ENCODE measurements at regions not wholly inside any gene's neighbourhood (a gene's known extent, or its start where the extent isn't known, plus 50 kb on each side); places are given as distances from the start of the nearest gene placed in this dataset.
"Not testable (repeated sequence)": the region's sequence is repeated elsewhere in the genome, so short reads cannot be mapped to it uniquely, and the experiment has no call there.

DNA sequence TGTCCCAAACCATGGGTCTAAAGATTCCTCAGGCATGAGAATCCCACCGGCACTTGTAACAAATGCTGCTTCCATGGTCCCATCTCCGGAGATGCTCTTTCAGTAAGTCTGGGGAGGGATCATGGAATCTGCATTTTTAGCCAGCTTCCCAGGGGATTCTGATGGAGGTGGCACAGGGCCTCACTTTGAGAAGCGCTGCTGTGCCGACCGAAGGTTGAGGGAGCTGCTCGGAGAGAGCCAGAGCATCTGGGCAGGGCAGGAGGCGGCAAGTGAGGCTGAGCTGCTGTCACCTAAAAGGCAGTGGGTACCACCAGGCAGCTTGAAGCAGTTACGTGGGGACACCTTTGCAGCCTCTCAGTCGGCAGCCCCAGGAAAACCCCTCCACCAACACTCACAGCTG, 100.2 kb upstream of the CDYL start:
- DNase-seq = no peak

GRCh38 chr6:4675121-4675520, 101.1 kb upstream of the CDYL start:
- no peak for DNase-seq

DNA sequence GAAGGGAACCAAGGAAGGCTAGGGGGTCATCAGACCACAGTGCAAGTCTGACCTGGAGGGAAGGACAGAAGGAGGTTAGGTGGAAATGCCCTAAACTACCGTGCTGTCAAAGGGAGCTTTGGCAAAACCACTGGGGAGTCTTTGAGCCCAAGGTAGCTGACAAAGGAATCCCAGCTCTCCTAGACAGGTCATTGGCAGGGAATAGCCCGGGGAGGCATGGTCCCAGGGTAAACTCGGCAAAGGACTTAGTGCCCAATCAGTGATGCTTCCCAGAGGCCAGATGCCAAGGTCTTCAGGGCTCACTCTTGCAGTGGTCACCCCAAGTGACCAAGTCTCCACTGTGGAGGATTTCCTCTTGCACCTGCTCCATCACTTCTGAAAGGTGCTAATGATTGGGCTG, 102.3 kb upstream of the CDYL start:
- no peak for DNase-seq

DNA sequence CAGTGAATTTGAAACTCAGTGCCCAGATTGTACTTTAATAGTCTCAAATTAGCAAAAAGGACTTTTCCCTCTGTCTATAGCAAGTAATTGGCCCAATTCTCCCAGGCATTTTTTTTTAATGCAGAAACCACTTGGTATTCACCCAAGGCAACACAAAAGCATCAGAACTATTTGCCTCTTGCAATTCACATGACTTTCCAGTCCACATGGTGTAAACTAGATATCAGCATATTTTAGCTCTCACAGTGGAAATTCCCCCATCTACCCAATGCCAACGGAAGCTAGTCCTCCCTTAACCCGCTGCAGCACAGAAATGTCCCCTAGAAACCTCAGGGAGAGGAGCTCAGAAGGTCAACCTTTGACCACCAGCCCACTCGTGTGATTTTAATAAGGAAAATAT, 103.4 kb upstream of the CDYL start:
- DNase-seq = no peak

DNA sequence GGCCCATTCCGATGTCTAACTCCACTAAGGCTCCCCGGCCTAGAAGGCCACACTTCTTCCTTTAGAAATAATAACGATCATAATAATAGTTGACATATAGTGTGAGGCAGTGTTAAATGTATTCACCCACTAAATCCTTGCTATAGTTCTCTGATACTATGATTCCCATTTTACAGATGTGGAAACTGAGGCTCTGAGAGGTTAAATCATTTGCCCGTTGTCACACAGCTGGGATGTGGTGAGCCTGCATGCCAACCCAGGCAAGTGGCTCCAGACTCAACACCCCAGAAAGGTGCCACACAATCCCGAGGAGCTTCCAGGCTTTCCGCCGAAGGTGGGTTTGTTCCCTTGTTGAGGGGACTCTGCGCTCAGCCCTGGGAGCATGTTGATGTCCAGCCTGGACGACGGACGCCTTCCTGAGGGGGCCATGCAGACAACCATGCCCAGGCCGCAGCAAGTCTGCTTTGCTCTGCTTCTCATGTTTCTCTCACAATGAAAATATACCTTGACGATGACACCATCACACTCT, 104.6 kb upstream of the CDYL start:
- DNase-seq = no peak

- DNase-seq = no peak
These were observed 105.3 kb upstream of the CDYL start for GRCh38 chr6:4670824-4671409.

DNA sequence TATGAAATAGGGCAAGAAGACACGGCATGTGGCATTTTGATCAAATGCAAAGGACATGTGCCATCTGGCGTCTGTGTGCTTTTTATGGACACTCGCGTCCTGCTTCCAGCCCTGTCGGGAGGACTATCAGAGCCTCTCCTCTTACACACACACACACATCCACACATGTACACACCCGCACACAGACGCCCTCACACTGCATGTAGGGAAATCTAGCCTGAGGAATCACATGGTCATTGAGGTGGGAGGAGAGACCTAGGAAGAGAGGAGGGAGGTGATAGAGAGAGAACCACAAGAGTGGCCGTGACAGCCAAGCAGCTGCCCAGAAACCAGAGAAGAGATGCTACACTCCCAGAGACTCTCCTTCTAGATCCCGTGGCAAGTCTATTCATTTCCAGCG, 105.9 kb upstream of the CDYL start:
- no peak for DNase-seq

DNA sequence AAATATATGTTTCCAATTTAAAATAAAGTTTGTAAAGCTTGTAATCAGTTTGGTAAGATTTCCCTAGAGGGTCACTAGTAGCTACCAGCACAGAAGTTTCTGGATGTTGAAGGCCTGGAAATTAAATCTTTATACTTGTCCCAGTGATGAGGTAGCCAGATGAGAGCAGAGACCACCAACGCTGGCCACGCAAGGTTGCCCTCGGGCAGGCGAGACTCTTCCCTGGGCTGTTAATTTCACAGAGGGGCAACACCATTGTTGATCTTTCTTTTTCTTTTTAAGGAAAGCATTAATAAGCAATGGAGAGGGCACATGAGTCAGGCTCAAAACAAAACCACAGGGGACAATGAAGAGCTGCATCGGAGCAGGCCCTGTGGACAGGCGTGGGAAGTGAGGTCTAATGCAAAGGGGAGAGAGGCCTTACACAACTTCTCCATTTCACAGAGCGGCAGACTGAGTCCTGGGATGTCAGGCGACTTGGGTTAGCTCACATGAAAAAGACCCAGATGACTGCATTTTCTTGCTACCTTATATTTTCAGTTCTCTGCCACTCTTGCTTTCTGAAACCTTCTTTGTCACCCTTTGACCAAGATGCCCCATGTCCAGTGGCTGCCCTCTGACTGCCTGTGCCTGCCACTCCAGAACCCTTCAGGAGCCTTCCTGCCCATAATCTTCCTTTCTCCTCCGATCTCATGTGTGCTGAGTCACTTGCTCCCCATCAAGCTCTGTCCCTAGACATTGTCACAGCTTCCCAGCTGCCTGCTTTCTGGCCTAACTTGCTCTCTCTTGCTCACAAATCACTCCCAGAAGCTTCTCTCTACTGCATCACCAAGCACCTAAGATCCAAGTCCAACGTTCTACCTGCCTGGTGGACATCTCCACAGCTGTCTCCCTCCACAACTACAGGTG, 107.7 kb upstream of the CDYL start:
- DNase-seq = no peak

- no peak for DNase-seq
These were observed 108.6 kb upstream of the CDYL start for GRCh38 chr6:4667591-4667990.

DNA sequence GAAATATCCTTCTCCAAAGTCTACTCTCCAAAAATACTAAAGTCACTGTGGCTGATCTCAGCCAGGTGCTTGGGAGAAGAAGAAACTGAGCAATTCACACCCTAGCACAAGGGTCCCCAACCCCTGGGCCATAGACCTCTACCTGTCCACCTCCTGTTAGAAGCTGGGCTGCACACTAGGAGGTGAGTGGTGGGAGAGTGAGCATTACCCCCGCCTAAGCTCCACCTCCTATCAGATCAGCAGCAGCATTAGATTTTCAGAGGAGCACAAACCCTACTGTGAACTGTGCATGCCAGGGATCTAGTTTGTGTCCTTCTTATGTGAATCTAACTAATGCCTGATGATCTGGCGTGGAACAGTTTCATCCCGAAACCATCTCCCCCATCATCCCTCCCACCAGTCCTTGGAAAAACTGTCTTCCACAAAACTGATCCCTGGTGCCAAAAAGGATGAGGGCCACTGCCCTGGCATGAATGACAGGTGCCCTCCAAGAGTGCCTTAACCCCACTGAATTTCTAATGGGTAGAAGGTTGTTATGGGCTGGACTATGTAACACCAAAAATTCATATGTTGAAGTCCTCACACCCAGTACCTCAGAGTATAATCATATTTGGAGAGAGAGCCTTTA, 109.2 kb upstream of the CDYL start:
- DNase-seq = no peak

DNA sequence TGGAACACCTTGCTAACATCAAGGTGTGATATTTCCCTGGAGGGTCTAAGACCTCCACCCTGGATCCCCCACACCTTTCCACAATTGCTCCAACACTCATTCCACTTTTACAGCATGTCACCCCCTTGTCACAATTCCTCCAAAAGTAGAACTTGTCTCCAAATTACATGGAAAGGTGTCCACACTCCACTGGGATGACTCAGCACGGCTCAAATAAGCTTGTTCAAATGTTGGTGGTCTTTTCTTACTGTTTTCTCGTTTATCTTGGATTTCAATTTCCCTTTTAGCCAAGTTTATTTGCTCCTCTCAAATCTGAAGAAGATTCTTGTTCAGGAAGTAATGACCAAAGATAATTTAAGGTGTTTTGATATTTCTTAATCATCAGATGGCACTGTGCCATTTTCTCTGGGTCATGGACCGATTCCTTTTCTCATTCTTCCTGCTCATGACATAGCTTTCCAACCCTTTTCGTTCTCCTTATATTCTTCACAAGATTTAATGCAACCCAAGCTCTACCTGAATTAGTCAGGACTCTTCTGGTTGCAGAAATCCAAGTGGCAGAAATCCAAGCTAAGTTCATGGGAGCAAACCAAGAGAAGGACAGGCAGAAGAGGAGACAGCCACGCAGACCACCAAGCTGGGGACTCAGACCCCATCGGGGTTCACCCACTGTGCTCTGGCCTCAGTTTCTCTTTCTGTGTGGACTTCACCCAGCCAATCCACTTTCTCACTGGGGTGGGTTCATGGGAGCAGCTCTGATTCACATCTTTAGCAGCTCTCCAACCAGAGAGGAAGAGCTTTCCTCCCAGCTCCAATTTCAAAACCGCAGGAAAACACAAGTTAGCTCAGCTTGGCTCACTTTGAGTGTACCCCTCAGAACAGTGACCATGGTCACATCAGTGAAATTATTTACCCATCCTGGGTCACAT, 110.5 kb upstream of the CDYL start:
- no peak for DNase-seq

DNA sequence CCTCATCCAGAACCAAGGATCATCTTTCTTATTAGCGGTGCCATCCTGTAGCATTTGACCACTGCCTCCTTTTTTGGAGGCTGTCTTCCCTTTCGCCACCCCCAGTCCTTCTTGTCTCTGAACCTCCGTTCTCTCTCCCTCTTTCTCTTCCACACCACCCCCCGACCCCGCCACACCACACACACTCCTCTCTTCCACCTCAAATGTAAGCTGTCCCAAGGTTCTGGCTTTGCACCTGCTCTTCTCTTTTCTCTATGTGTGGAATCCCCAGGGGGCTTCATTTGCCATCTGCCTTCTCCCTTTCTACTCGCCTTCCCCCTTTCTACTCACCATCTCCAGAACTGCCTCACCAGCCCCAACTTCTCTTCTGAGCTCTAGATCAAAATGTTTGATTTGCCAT, 111.3 kb upstream of the CDYL start:
- DNase-seq = no peak

- no peak for DNase-seq
These were observed 112.0 kb upstream of the CDYL start for GRCh38 chr6:4664117-4664626.

DNA sequence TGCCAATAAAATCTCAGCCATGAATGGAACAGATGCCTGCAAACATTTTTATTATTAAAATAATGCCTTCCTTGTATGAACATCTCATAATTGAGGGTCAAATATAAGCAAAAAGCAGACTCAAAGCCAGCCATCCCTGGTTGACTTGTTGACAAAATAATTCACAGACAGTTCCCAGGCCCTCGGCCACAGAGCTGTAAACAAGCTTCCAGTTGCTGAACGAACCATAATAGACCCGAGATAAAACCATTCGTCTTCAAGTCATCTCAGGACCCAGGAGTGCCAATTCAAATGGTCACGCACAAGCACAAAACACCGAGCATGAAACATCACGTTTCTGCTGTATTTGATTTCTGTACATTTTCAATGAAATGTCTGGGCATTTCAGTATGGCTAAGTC, 113.3 kb upstream of the CDYL start:
- DNase-seq = no peak

DNA sequence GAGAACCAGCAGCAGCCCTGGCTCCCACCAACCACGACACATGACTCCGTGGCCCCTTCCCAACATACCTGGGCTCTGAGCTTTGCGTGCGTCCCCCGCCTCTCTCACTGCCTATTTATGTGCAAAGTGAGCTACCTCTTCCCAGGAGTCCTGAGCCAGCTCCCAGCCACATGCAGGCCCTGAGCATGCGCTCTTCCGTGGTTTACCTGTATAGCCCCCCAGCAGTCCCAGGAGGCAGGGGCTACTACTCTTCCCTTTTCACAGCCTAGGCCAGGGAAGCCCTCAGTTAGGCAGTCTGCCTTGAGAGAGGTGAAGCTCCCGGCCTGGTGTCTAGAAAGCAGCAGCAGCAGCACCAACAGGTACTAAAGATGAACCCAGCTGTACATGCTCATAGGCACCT, 114.8 kb upstream of the CDYL start:
- no peak for DNase-seq

DNA sequence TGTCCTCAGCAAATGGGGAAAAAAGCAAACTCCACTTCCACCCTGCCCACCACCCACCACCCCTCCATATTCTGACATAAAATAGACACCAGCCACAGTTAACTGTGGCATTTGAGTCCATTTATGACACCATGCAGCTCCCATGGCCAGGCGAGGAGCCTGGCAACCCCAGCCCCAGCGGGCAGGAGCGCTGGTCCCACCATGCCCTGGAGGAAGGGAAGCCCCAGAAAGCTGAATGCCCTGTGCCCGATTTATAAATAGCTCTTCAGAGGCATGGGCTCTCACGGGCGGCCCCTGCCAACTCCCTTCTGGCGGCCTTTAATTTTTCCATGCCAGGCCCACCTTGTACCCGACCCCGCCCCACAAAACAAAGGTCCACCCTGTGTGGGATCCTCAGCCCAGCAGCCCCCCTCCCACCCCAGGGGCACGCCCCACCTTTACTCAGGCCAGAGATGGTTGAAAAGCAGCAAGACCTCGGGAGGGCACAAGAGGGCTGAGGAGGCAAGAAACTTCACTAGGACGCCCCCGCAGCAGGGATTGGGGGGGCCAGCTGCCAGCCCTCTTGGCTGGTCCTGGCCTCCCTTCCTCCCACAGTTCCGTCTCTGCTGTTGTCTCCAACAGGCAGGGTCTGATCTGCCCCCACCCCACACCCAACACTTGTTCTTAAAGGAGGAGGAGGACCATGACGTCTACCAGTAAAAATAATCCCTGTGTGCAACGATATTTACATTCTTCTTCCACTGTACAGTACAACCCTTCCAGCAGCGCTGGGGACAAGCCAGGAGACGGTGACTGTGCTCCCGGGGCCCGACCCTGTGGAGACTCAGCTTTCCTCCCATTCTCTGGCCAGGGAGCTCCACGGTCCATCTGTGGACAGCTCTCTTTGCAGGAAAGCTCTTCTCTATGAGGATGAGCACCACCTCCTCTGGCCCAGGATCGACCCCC, 115.6 kb upstream of the CDYL start:
- DNase-seq = no peak

DNA sequence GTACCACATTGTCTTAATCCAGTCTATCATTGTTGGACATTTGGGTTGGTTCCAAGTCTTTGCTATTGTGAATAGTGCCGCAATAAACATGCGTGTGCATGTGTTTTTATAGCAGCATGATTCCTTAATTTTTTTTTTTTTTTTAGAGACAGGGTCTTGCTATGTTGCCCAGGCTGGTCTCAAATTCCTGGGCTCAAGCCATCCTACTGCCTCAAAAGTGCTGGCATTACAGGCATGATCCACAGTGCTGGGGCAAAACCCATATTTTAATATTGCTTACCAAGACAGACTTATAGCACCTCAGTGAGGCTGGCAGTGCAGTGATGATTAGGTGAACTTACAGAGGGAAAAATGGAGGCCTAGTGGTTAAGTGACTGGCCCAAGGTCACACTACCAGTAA, 116.5 kb upstream of the CDYL start:
- DNase-seq = not testable (repeated sequence)

- no peak for DNase-seq
These were observed 117.7 kb upstream of the CDYL start for GRCh38 chr6:4658486-4658885.

GRCh38 chr6:4656106-4656505, 120.1 kb upstream of the CDYL start:
- DNase-seq = no peak

GRCh38 chr6:4655196-4656025, 120.8 kb upstream of the CDYL start:
- DNase-seq = no peak

Measured in activated T-cell treated with anti-CD3 and anti-CD28 coated beads, Interleukin-2, amount 50 U/mL, for 48 hours (primary cell).